SK-N-SH (cell line): ENCODE measurements at regions not wholly inside any gene's neighbourhood (a gene's known extent, or its start where the extent isn't known, plus 50 kb on each side); places are given as distances from the start of the nearest gene placed in this dataset.

ENCODE experiments used
- CTCF ChIA-PET: fragments of 300-600, 350-600 bp; formaldehyde crosslinking; extraction: SDS; loops from one replicate; lab custom pipeline; 2021; lab: Yijun Ruan, JAX
- POLR2A ChIA-PET: fragments of 350-600 bp; sonication (Branson Sonifier 250); formaldehyde crosslinking; extraction: SDS; loops from one replicate; lab custom pipeline; 2020; ENCODE audit warnings: antibody characterized with exemption, inconsistent platforms; lab: Yijun Ruan, JAX
- DNase-seq: peaks from one replicate; pipeline ENCODE4 v3.0.0; 2012
- H2AFZ ChIP-seq: fragments of 200-600 bp; sonication (generic); 2 replicates; pipeline ENCODE4 v1.8.1; 2016; ENCODE audit warnings: antibody characterized with exemption, mild to moderate bottlenecking, low read depth
- H3F3A ChIP-seq: fragments of 200-600 bp; sonication (generic); replicated peaks from 2 replicates; pipeline ENCODE3; 2016; ENCODE audit warnings: antibody characterized with exemption, mild to moderate bottlenecking; ENCODE audit not compliant: insufficient read depth
- H3K27ac ChIP-seq, 2 experiments: fragments of 200-500 bp in 1 of 2; fragments of 200-600 bp in 1 of 2; sonication (Bioruptor generic) in 1 of 2; sonication (generic), shearing (Covaris generic) in 1 of 2; 2 replicates each; pipeline versions ENCODE4 v1.5.1 to v1.6.1; 2014 to 2016; ENCODE audit warnings: low read depth in 2 of 2, inconsistent platforms in 1 of 2, low read length in 1 of 2, mild to moderate bottlenecking in 1 of 2, mixed read lengths in 1 of 2
- H3K27me3 ChIP-seq: fragments of 200-600 bp; sonication (generic), shearing (Covaris generic); 2 replicates; pipeline ENCODE4 v1.6.1; 2016; ENCODE audit warnings: mixed run types; ENCODE audit not compliant: insufficient read depth
- H3K36me3 ChIP-seq, 2 experiments: fragments of 200-500 bp in 1 of 2; fragments of 200-600 bp in 1 of 2; sonication (Bioruptor generic) in 1 of 2; sonication (generic) in 1 of 2; replicated peaks in 1 of 2; 2 replicates each; pipeline versions ENCODE3 to v1.5.1; 2014 to 2016; ENCODE audit warnings: low read length in 1 of 2, mild to moderate bottlenecking in 1 of 2; ENCODE audit not compliant: insufficient read depth in 2 of 2, control insufficient read depth in 1 of 2
- H3K4me1 ChIP-seq, 2 experiments: fragments of 200-500 bp in 1 of 2; fragments of 200-600 bp in 1 of 2; sonication (Bioruptor generic) in 1 of 2; sonication (generic), shearing (Covaris generic) in 1 of 2; 2 replicates each; pipeline versions ENCODE4 v1.5.1 to v1.6.1; 2014 to 2016; ENCODE audit warnings: low read depth in 1 of 2, low read length in 1 of 2, mixed run types in 1 of 2; ENCODE audit not compliant: insufficient read depth in 2 of 2, control insufficient read depth in 1 of 2
- H3K4me2 ChIP-seq: fragments of 200-600 bp; sonication (generic), shearing (Covaris generic); 2 replicates; pipeline ENCODE4 v1.6.1; 2017; ENCODE audit warnings: mixed run types
- H3K4me3 ChIP-seq, 2 experiments: fragments of 200-500 bp in 1 of 2; fragments of 200-600 bp in 1 of 2; sonication (Bioruptor generic) in 1 of 2; sonication (generic), shearing (Covaris generic) in 1 of 2; 2 replicates each; pipeline versions ENCODE4 v1.5.1 to v1.8.1; 2014 to 2016; ENCODE audit warnings: low read depth in 2 of 2, inconsistent platforms in 1 of 2, low read length in 1 of 2, mild to moderate bottlenecking in 1 of 2, mixed read lengths in 1 of 2, moderate library complexity in 1 of 2
- H3K79me2 ChIP-seq: fragments of 200-600 bp; sonication (generic); 2 replicates; pipeline ENCODE4 v1.8.1; 2017; ENCODE audit warnings: mild to moderate bottlenecking; ENCODE audit not compliant: insufficient read depth
- H3K9ac ChIP-seq: fragments of 200-600 bp; sonication (generic); 2 replicates; pipeline ENCODE4 v1.6.1; 2017; ENCODE audit warnings: mixed run types
- H3K9me2 ChIP-seq: fragments of 200-600 bp; sonication (generic); 2 replicates; pipeline ENCODE4 v1.6.1; 2017; ENCODE audit warnings: mixed run types
- H3K9me3 ChIP-seq: fragments of 200-600 bp; sonication (generic); 2 replicates; pipeline ENCODE4 v1.6.1; 2017; ENCODE audit warnings: mixed run types, mild to moderate bottlenecking, moderate library complexity
- H4K20me1 ChIP-seq: fragments of 200-600 bp; sonication (generic); 2 replicates; pipeline ENCODE4 v1.6.1; 2017; ENCODE audit warnings: mild to moderate bottlenecking, mixed run types; ENCODE audit not compliant: insufficient read depth
- CHD2 ChIP-seq: fragments of 150-350 bp; IDR thresholded peaks from 2 replicates; pipeline ENCODE4 v1.6.1; 2018; ENCODE audit warnings: low read length; ENCODE audit not compliant: partially characterized antibody
- CTCF ChIP-seq: fragments of 200-600 bp; sonication (generic); IDR thresholded peaks from 2 replicates; pipeline ENCODE4 v1.6.1; 2017; ENCODE audit warnings: antibody characterized with exemption, mild to moderate bottlenecking, moderate library complexity
- ELF1 ChIP-seq: IDR thresholded peaks from 2 replicates; pipeline ENCODE4 v1.4.0; 2012
- EZH2phosphoT487 ChIP-seq: fragments of 200-600 bp; sonication (generic); IDR thresholded peaks from 2 replicates; pipeline ENCODE4 v1.6.1; 2017; ENCODE audit warnings: low read depth, mixed run types, mild to moderate bottlenecking, antibody characterized with exemption, moderate library complexity, borderline replicate concordance
- FOXM1 ChIP-seq: IDR thresholded peaks from 2 replicates; pipeline ENCODE4 v1.4.0; 2012; ENCODE audit warnings: low read depth, mild to moderate bottlenecking
- IRF3 ChIP-seq: fragments of 150-350 bp; IDR thresholded peaks from 2 replicates; pipeline ENCODE4 v1.6.1; 2016; ENCODE audit warnings: mild to moderate bottlenecking, low read depth, low read length
- MEF2A ChIP-seq: IDR thresholded peaks from 2 replicates; pipeline ENCODE4 v1.4.0; 2012; ENCODE audit warnings: low read depth, borderline replicate concordance
- MXI1 ChIP-seq: IDR thresholded peaks from 2 replicates; pipeline ENCODE4 v1.6.1; 2012; ENCODE audit warnings: mild to moderate bottlenecking, low read depth, low read length, improper control_type of control experiment
- NRF1 ChIP-seq: IDR thresholded peaks from 2 replicates; pipeline ENCODE4 v1.6.1; 2012; ENCODE audit warnings: low read depth, mild to moderate bottlenecking, low read length
- POLR2AphosphoS5 ChIP-seq: IDR thresholded peaks from 2 replicates; pipeline ENCODE4 v1.6.1; 2012; ENCODE audit warnings: low read depth, low read length
- RCOR1 ChIP-seq: fragments of 150-350 bp; IDR thresholded peaks from 2 replicates; pipeline ENCODE4 v1.6.1; 2017; ENCODE audit warnings: antibody characterized with exemption, low read length
- RXRA ChIP-seq: IDR thresholded peaks from 2 replicates; pipeline ENCODE4 v1.4.0; 2012; ENCODE audit warnings: low read depth, mild to moderate bottlenecking, borderline replicate concordance
- SIN3A ChIP-seq: IDR thresholded peaks from 2 replicates; pipeline ENCODE4 v1.6.1; 2012; ENCODE audit warnings: low read depth, mild to moderate bottlenecking, low read length, moderate library complexity, borderline replicate concordance
- SMC3 ChIP-seq: IDR thresholded peaks from 2 replicates; pipeline ENCODE4 v1.6.1; 2012; ENCODE audit warnings: low read depth, low read length, improper control_type of control experiment
- TAF1 ChIP-seq: IDR thresholded peaks from 2 replicates; pipeline ENCODE4 v1.6.1; 2012; ENCODE audit warnings: low read depth, mild to moderate bottlenecking, low read length, moderate library complexity, borderline replicate concordance
- TEAD4 ChIP-seq: IDR thresholded peaks from 2 replicates; pipeline ENCODE4 v1.4.0; 2012; ENCODE audit warnings: mild to moderate bottlenecking, borderline replicate concordance; ENCODE audit not compliant: insufficient read depth
- USF2 ChIP-seq: fragments of 150-350 bp; IDR thresholded peaks from 2 replicates; pipeline ENCODE4 v1.6.1; 2017; ENCODE audit warnings: antibody characterized with exemption, low read length, low read depth, borderline replicate concordance
- ZBTB33 ChIP-seq: IDR thresholded peaks from 2 replicates; pipeline ENCODE4 v1.4.0; 2012; ENCODE audit warnings: low read depth, borderline replicate concordance
- WGBS: methylation state at CpG from one replicate; pipeline ENCODE4 v1.1.6; 2017; ENCODE audit warnings: low lambda C conversion rate; 5-methylcytosine and 5-hydroxymethylcytosine counted together

GRCh38 chr13:81194362-81194761 lies 853.4 kb upstream of the SPRY2 start:
- H2AFZ ChIP-seq, result no peak overlapping the region
- no peak for TF ChIP-seq MEF2A
- no peaks in the 10 kb centered on the region for H3K79me2 ChIP-seq
- ChIA-PET CTCF (no interaction called here), POLR2A (no interaction called here)
- no peak overlapping the region for H3K27ac ChIP-seq
- no peaks in the 10 kb centered on the region for H3K27me3 ChIP-seq
- no peaks in the 10 kb centered on the region for H3K36me3 ChIP-seq
- no peak overlapping the region for H3K4me3 ChIP-seq
- H3K4me1 ChIP-seq, result no peaks in the 10 kb centered on the region
- H3K9ac ChIP-seq, result no peak overlapping the region
- H3F3A ChIP-seq, result no peaks in the 10 kb centered on the region
- no peak for DNase-seq
- no peaks in the 10 kb centered on the region for H3K9me2 ChIP-seq
- H4K20me1 ChIP-seq, result no peaks in the 10 kb centered on the region
- H3K9me3 ChIP-seq, result no peaks in the 10 kb centered on the region
- no peak overlapping the region for H3K4me2 ChIP-seq

GRCh38 chr13:81184556-81185265 lies 843.8 kb upstream of the SPRY2 start:
- no peak overlapping the region for H3K27ac ChIP-seq
- H3K79me2 ChIP-seq, result no peaks in the 10 kb centered on the region
- CTCF ChIA-PET, result interaction anchor here (2.0 kb wide), 1 partner anchor 14 kb away, joined by 10 read pairs; no protein-coding TSS in a partner anchor
- TF ChIP-seq CHD2 (no peak), TEAD4 (no peak), SMC3 (no peak), FOXM1 (no peak), IRF3 (no peak), SIN3A (no peak), NRF1 (no peak), USF2 (no peak), POLR2AphosphoS5 (no peak), RCOR1 (no peak), ZBTB33 (no peak), TAF1 (no peak), CTCF (no peak), RXRA (no peak), EZH2phosphoT487 (no peak), MEF2A (no peak), ELF1 (no peak), MXI1 (no peak)
- no peaks in the 10 kb centered on the region for H3K9me3 ChIP-seq
- no peak overlapping the region for H3K9ac ChIP-seq
- H3K9me2 ChIP-seq, result no peaks in the 10 kb centered on the region
- H3K4me3 ChIP-seq, result no peak overlapping the region
- H3K4me1 ChIP-seq, result no peaks in the 10 kb centered on the region
- H4K20me1 ChIP-seq, result no peaks in the 10 kb centered on the region
- H3K4me2 ChIP-seq, result no peak overlapping the region
- DNase-seq, result no peak
- no peaks in the 10 kb centered on the region for H3K36me3 ChIP-seq
- H3K27me3 ChIP-seq, result no peaks in the 10 kb centered on the region
- no peak overlapping the region for H2AFZ ChIP-seq
- 38% methylated on average over 3 of the region's 3 CpGs for WGBS
- H3F3A ChIP-seq, result no peaks in the 10 kb centered on the region
- POLR2A ChIA-PET, result no interaction called here
